NT2/D1 (cell line): ENCODE measurements at regions not wholly inside any gene's neighbourhood (a gene's known extent, or its start where the extent isn't known, plus 50 kb on each side); places are given as distances from the start of the nearest gene placed in this dataset.
"Not testable (repeated sequence)": the region's sequence is repeated elsewhere in the genome, so short reads cannot be mapped to it uniquely, and the experiment has no call there.

Experiments
- DNase-seq: peaks from one replicate; pipeline ENCODE4 v3.0.0-alpha.2; 2011; ENCODE audit warnings: low read depth, low spot score
- H3K27me3 ChIP-seq: 2 replicates; pipeline ENCODE4 v1.6.0; 2011; ENCODE audit warnings: mild to moderate bottlenecking; ENCODE audit not compliant: insufficient read length, insufficient read depth
- H3K36me3 ChIP-seq: 2 replicates; pipeline ENCODE4 v1.6.1; 2011; ENCODE audit warnings: mild to moderate bottlenecking, low read length, mixed read lengths; ENCODE audit not compliant: insufficient read depth, insufficient read length
- H3K4me1 ChIP-seq: 2 replicates; pipeline ENCODE4 v1.5.1; 2011; ENCODE audit not compliant: insufficient read depth, insufficient read length
- H3K4me3 ChIP-seq: 2 replicates; pipeline ENCODE4 v1.5.1; 2011; ENCODE audit warnings: low read depth; ENCODE audit not compliant: insufficient read length
- H3K9ac ChIP-seq: 2 replicates; pipeline ENCODE4 v1.6.0; 2011; ENCODE audit warnings: low read depth; ENCODE audit not compliant: insufficient read length
- H3K9me3 ChIP-seq: 2 replicates; pipeline ENCODE4 v1.5.1; 2011; ENCODE audit warnings: mild to moderate bottlenecking, low read length; ENCODE audit not compliant: insufficient read depth
- SUZ12 ChIP-seq: IDR thresholded peaks from 2 replicates; pipeline ENCODE4 v1.6.1; 2011; ENCODE audit not compliant: insufficient read length, insufficient read depth; ENCODE audit errors: extremely low read depth
- YY1 ChIP-seq: IDR thresholded peaks from 2 replicates; pipeline ENCODE4 v1.6.1; 2011; ENCODE audit not compliant: insufficient read length, insufficient read depth
- ZNF274 ChIP-seq: IDR thresholded peaks from 2 replicates; pipeline ENCODE4 v1.6.1; 2011; ENCODE audit warnings: mild to moderate bottlenecking, low read depth, low read length

GRCh38 chr2:190742431-190742830 lies 93.5 kb downstream of the NAB1 start:
- H3K9me3 ChIP-seq = no peaks in the 10 kb centered on the region
- H3K4me3 ChIP-seq = no peak overlapping the region
- no peaks in the 10 kb centered on the region for H3K4me1 ChIP-seq
- no peak overlapping the region for H3K9ac ChIP-seq
- no peaks in the 10 kb centered on the region for H3K27me3 ChIP-seq
- no peak for DNase-seq
- H3K36me3 ChIP-seq = no peaks in the 10 kb centered on the region
- TF ChIP-seq SUZ12 (no peak), ZNF274 (no peak), YY1 (no peak)

- no peaks in the 10 kb centered on the region for H3K36me3 ChIP-seq
- no peak overlapping the region for H3K9ac ChIP-seq
- H3K4me3 ChIP-seq = no peak overlapping the region
- no peaks in the 10 kb centered on the region for H3K9me3 ChIP-seq
- H3K27me3 ChIP-seq = no peaks in the 10 kb centered on the region
- no peaks in the 10 kb centered on the region for H3K4me1 ChIP-seq
- no peak for DNase-seq
- no peak for TF ChIP-seq YY1
- no peak for TF ChIP-seq ZNF274
- TF ChIP-seq SUZ12 = no peak
These were observed 95.2 kb downstream of the NAB1 start for GRCh38 chr2:190744041-190744440.

DNA sequence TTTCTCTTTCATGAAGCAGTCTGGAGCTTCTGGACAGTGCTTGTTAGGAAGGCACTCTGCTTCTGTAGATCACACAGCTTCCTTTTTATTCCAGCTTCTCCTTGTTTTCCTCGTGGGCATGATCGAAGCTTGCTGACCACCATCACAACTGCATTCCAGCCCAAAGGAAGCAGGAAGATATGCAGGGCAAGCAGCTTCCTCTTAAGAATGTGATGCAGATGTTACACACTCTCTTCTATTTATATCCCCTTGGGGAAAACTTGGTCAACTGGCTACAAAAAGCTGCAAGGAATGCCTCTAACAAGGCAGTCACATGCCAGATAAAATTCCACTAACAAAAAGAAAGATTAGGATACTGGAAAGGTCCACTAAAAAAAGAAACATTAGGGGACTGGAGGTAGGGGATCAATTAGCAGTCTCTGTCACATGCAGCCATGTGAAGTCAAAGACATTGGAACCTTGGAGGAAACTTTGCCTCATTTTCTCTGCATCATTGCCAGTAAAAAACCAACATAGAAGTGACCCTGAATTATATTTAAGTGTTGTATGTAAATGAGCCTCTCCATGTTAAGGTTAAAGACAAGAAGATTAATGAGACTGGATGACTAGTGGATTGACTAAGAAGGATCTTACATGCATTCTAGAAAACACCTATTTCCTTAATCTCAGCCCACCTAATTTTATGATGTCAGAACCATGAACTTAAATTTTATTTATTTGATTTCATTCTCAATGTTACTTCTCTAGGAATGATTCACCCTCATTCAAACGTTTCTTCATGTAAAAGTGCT lies 98.3 kb downstream of the NAB1 start:
- no peaks in the 10 kb centered on the region for H3K27me3 ChIP-seq
- H3K9me3 ChIP-seq = no peaks in the 10 kb centered on the region
- no peaks in the 10 kb centered on the region for H3K36me3 ChIP-seq
- TF ChIP-seq YY1 (no peak), ZNF274 (no peak), SUZ12 (no peak)
- H3K9ac ChIP-seq = no peak overlapping the region
- no peak overlapping the region for H3K4me3 ChIP-seq
- no peak for DNase-seq
- H3K4me1 ChIP-seq = no peaks in the 10 kb centered on the region

DNA sequence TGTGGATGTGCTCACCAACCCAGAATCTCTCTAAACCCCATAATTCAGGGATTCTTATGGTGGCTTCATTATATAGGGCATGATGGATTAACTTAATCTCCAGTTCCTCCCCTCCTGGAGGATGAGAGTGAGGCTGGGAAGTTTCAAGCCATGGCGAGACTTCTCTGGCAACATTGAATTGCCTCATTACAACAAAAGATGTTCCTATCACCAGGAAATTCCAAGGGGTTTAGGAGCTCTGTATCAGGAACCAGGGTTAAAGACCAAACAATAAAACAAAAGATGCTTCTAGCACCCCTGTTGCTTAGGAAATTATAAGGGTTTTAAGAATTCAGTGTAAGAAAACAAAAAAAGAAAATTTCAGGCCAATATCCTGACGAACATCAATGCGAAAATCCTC lies 100.1 kb downstream of the NAB1 start:
- DNase-seq = no peak
- no peak for TF ChIP-seq SUZ12
- TF ChIP-seq ZNF274 = no peak
- TF ChIP-seq YY1 = no peak
- Histone ChIP-seq H3K27me3 (no peaks in the 10 kb centered on the region), H3K4me1 (no peaks in the 10 kb centered on the region), H3K9me3 (no peaks in the 10 kb centered on the region), H3K9ac (no peak overlapping the region), H3K4me3 (no peak overlapping the region), H3K36me3 (no peaks in the 10 kb centered on the region)

GRCh38 chr2:190755772-190756415 lies 107.0 kb downstream of the NAB1 start:
- no peak for DNase-seq
- TF ChIP-seq SUZ12 (no peak), YY1 (no peak), ZNF274 (no peak)

DNA sequence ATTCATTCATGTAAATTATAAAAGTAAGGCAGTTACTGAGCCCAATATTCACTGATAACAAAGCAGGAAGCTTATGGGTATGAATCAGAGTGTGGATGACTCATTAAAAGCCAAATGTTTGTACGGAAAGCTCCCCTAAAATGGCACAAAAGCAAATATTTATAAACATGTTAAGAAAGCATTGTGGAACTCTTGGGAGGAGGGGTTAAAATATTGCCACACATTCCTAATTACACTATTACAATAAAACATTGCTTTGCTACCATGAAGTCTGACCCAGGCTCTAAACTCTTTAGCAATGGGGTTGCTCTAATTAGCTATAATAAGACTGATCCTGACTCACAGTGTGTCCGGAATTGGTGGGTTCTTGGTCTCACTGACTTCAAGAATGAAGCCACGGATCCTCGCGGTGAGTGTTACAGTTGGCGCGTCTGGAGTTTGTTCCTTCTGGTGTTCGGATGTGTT lies 110.9 kb downstream of the NAB1 start:
- H3K4me3 ChIP-seq = no peak overlapping the region
- H3K9me3 ChIP-seq = no peaks in the 10 kb centered on the region
- no peak for DNase-seq
- H3K36me3 ChIP-seq = no peaks in the 10 kb centered on the region
- H3K4me1 ChIP-seq = no peaks in the 10 kb centered on the region
- H3K9ac ChIP-seq = no peak overlapping the region
- no peaks in the 10 kb centered on the region for H3K27me3 ChIP-seq
- TF ChIP-seq SUZ12 = no peak
- no peak for TF ChIP-seq YY1
- no peak for TF ChIP-seq ZNF274

More at GRCh38 chr2:190755772-190756415, 107.0 kb downstream of the NAB1 start:
- H3K9ac ChIP-seq = no peak overlapping the region
- H3K27me3 ChIP-seq = no peaks in the 10 kb centered on the region
- no peak overlapping the region for H3K4me3 ChIP-seq
- H3K9me3 ChIP-seq = no peaks in the 10 kb centered on the region
- no peaks in the 10 kb centered on the region for H3K4me1 ChIP-seq
- no peaks in the 10 kb centered on the region for H3K36me3 ChIP-seq

DNA sequence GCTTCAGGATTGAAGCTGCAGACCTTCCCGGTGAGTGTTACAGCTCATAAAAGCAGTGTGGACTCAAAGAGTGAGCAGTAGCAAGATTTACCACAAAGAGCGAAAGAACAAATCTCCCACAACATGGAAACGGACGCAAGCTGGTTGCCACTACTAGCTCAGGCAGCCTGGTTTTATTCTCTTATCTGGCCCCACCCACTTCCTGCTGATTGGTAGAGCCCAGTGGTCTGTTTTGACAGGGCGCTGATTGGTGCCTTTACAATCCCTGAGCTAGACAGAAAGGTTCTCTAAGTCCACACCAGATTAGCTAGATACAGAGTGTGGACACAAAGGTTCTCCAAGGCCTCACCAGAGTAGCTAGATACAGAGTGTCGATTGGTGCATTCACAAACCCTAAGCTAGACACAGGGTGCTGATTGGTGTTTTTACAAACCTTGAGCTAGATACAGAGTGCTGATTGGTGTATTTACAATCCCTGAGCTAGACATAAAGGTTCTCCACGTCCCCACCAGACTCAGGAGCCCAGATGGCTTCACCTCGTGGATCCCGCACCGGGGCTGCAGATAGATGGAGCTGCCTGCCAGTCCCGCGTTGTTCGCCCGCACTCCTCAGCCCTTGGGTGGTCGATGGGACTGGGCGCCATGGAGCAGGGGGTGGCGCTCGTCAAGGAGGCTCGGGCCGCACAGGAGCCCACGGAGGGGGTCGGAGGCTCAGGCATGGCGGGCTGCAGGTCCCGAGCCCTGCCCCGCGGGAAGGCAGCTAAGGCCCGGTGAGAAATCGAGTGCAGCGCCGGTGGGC lies 111.7 kb downstream of the NAB1 start:
- not testable (repeated sequence) for DNase-seq, H3K9me3 ChIP-seq, H3K9ac ChIP-seq, H3K4me1 ChIP-seq, H3K36me3 ChIP-seq, H3K27me3 ChIP-seq, H3K4me3 ChIP-seq

GRCh38 chr2:190761216-190761615 lies 112.3 kb downstream of the NAB1 start:
- not testable (repeated sequence) for DNase-seq, H3K27me3 ChIP-seq, H3K9me3 ChIP-seq, H3K4me3 ChIP-seq, H3K9ac ChIP-seq, H3K4me1 ChIP-seq, H3K36me3 ChIP-seq
